Activated CD8-positive, alpha-beta T cell treated with anti-CD3 and anti-CD28 coated beads for 36 hours (primary cell): ENCODE measurements at regions not wholly inside any gene's neighbourhood (a gene's known extent, or its start where the extent isn't known, plus 50 kb on each side); places are given as distances from the start of the nearest gene placed in this dataset.

ENCODE experiments used
- ATAC-seq: fragments of 200-7000 bp; cut with Tn5 transposase; one replicate; pipeline ENCODE4 v1.10.0; 2021; ENCODE audit warnings: mild to moderate bottlenecking, moderate library complexity
- CTCF ChIA-PET: fragments of 350-600 bp; sonication (Branson Sonifier 250); formaldehyde crosslinking; loops from one replicate; lab custom pipeline; 2021; ENCODE audit warnings: antibody characterized with exemption; lab: Charles Lee
- POLR2A ChIA-PET: fragments of 350-600 bp; sonication (Branson Sonifier 250); formaldehyde crosslinking; loops from one replicate; lab custom pipeline; 2021; ENCODE audit warnings: antibody characterized with exemption; lab: Charles Lee
- DNase-seq: peaks from one replicate; pipeline ENCODE4 v3.0.0-alpha.2; 2020
- H3K27ac Mint-ChIP-seq: one replicate; pipeline ENCODE4 v1.8.0; 2021; ENCODE audit warnings: mild to moderate bottlenecking, mixed read lengths
- H3K27me3 Mint-ChIP-seq: one replicate; pipeline ENCODE4 v1.8.0; 2021; ENCODE audit warnings: mixed read lengths
- H3K36me3 Mint-ChIP-seq: one replicate; pipeline ENCODE4 v1.8.0; 2021; ENCODE audit warnings: low read depth, mixed read lengths
- H3K4me1 Mint-ChIP-seq: one replicate; pipeline ENCODE4 v1.8.0; 2021; ENCODE audit warnings: low read depth, mixed read lengths
- H3K4me3 Mint-ChIP-seq: one replicate; pipeline ENCODE4 v1.8.0; 2021; ENCODE audit warnings: mild to moderate bottlenecking, moderate library complexity, mixed read lengths
- H3K9me3 Mint-ChIP-seq: one replicate; pipeline ENCODE4 v1.8.0; 2021; ENCODE audit warnings: mixed read lengths
- intact Hi-C: fragments of 100-400 bp; cut with micrococcal nuclease; formaldehyde crosslinking; loops from one replicate; pipeline ENCODE4 v1.10.0; 2022
- TF ChIP-seq, protein P1 (sequence below): fragments of 200-600 bp; IDR thresholded peaks from one replicate; pipeline ENCODE4 v1.8.0; 2022; ENCODE audit warnings: antibody characterized with exemption, mild to moderate bottlenecking

DNA sequence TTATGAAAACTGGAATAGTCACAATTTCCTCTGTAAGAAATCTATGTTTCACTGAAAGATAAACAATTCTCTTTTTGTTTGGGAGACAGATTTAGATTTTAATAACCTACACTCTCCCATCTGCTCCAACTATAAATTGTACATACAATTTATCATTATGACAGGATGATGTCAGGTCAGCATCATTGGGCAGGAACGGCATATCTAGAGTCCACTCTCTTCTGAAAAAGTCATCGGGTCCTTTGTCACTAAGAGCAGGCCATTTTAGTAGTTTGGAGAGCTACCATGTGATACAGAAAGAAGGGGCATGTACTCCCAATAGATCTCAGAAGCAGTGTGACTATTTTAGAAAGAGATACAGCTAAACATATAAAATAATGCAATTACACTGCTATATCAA lies 180.8 kb upstream of the ARGLU1 start:
- CTCF ChIA-PET: no interaction called here
- intact Hi-C loops: no loop called here
- no peak overlapping the region for H3K27ac Mint-ChIP-seq

DNA sequence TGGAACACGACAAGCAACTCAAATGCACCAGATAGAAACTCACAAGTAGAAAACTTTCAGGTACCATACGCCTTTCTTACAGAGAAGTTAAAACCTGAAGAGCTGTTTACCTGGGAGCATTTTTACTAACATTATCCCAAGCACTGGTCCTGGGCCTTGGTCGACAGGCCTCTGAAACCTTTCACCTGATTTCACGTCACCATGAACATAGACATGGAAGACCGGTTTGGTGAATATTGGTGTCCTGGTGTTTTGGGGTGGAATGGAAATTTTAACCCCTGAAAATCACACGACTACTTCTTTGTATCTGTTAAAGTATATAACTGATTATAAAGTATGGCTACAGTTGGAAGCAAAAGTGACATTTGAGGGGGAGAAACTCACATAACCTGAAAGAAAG lies 176.6 kb upstream of the ARGLU1 start:
- no peak for ATAC-seq
- ChIA-PET POLR2A (no interaction called here), CTCF (no interaction called here)
- H3K27me3 Mint-ChIP-seq: peaks cover 1% of the 10 kb centered on the region
- H3K4me1 Mint-ChIP-seq: no peaks in the 10 kb centered on the region
- H3K27ac Mint-ChIP-seq: no peak overlapping the region
- H3K4me3 Mint-ChIP-seq: no peak overlapping the region
- H3K36me3 Mint-ChIP-seq: no peaks in the 10 kb centered on the region
- TF ChIP-seq, protein P1, sequence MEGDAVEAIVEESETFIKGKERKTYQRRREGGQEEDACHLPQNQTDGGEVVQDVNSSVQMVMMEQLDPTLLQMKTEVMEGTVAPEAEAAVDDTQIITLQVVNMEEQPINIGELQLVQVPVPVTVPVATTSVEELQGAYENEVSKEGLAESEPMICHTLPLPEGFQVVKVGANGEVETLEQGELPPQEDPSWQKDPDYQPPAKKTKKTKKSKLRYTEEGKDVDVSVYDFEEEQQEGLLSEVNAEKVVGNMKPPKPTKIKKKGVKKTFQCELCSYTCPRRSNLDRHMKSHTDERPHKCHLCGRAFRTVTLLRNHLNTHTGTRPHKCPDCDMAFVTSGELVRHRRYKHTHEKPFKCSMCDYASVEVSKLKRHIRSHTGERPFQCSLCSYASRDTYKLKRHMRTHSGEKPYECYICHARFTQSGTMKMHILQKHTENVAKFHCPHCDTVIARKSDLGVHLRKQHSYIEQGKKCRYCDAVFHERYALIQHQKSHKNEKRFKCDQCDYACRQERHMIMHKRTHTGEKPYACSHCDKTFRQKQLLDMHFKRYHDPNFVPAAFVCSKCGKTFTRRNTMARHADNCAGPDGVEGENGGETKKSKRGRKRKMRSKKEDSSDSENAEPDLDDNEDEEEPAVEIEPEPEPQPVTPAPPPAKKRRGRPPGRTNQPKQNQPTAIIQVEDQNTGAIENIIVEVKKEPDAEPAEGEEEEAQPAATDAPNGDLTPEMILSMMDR: no peak
- no peak for DNase-seq
- H3K9me3 Mint-ChIP-seq: no peaks in the 10 kb centered on the region
- intact Hi-C loops: no loop called here

More for the DNA sequence above, 180.8 kb upstream of the ARGLU1 start:
- Mint-ChIP-seq H3K4me1 (peaks cover 3% of the 10 kb centered on the region), H3K27me3 (peaks cover 9% of the 10 kb centered on the region), H3K9me3 (no peaks in the 10 kb centered on the region), H3K4me3 (no peak overlapping the region), H3K36me3 (no peaks in the 10 kb centered on the region)
- TF ChIP-seq, protein P1: no peak
- DNase-seq (no peak), ATAC-seq (no peak)
- POLR2A ChIA-PET: no interaction called here

DNA sequence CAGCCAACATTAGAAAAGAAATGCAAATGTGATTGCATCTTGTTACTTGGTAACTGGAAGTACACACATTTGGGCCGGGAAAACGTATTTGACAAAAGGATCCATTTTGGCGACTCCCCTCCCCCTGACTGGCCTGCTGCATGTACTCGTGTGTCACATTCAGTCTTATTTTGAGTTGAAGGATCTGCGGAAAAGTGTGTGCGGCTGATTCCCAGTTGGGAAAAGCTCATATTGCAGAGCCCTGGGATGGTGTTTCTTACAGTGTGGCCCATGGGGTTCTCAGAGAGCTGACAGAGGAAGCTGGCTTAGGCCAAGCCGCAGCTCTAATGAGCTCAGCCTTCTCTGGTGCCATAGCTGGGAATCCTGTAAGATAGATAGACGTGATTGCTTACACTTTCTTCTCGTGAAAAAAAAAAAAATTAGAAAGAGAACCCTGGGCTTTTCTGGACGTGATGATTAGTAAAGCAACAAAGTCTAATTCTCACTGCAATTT lies 170.3 kb upstream of the ARGLU1 start:
- H3K36me3 Mint-ChIP-seq: no peaks in the 10 kb centered on the region
- POLR2A ChIA-PET: no interaction called here
- no peak overlapping the region for H3K27ac Mint-ChIP-seq
- ATAC-seq (no peak), DNase-seq (no peak)
- CTCF ChIA-PET: no interaction called here
- intact Hi-C loops: no loop called here
- H3K4me1 Mint-ChIP-seq: no peaks in the 10 kb centered on the region
- TF ChIP-seq, protein P1: no peak
- no peaks in the 10 kb centered on the region for H3K27me3 Mint-ChIP-seq
- H3K9me3 Mint-ChIP-seq: no peaks in the 10 kb centered on the region
- H3K4me3 Mint-ChIP-seq: no peak overlapping the region

DNA sequence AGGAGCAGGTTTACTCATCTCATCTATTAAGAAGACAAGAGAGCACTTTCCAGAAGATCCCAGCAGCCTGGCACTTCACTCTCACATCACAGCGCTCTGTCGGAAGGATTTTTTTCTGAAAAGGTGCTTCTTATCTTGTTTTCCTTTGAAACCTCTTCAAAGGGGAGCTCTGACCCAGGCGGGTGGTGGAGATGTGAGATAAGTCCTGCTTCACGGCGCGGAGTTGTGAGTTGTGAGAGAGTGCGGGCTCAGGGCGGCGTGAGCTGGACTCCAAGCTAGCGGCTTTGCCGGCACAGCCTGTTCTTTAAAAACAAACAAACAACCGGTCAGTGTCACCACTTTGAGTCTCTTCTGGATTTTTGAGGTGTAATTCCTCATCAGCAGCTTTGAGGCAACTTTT lies 169.0 kb upstream of the ARGLU1 start:
- POLR2A ChIA-PET: no interaction called here
- no peak overlapping the region for H3K4me3 Mint-ChIP-seq
- DNase-seq (no peak), ATAC-seq (no peak)
- intact Hi-C loops: no loop called here
- no peak overlapping the region for H3K27ac Mint-ChIP-seq
- H3K9me3 Mint-ChIP-seq: no peaks in the 10 kb centered on the region
- H3K36me3 Mint-ChIP-seq: no peaks in the 10 kb centered on the region
- no peaks in the 10 kb centered on the region for H3K27me3 Mint-ChIP-seq
- TF ChIP-seq, protein P1: no peak
- CTCF ChIA-PET: no interaction called here
- no peaks in the 10 kb centered on the region for H3K4me1 Mint-ChIP-seq

DNA sequence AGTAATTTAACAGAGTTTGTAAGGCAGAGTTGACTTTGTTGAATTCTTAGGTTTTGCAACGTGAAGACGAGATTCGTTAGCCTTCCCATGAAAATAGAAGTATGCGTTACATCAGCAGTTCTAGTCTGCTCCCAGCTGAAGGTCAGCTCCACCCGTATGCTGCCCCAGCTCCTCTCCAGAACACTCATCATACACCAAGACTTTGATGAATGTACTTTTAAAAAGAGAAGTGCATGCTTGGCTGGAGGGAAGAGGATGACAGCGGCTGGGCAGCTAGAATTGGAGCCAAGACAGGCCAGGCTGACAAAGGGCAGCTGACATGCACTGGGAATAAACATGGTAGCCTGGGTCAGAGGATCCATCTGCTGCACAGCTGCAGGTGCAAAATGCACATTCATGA lies 166.3 kb upstream of the ARGLU1 start:
- H3K27me3 Mint-ChIP-seq: no peaks in the 10 kb centered on the region
- CTCF ChIA-PET: no interaction called here
- intact Hi-C loops: no loop called here
- POLR2A ChIA-PET: no interaction called here
- DNase-seq (no peak), ATAC-seq (no peak)
- no peak overlapping the region for H3K27ac Mint-ChIP-seq
- H3K9me3 Mint-ChIP-seq: no peaks in the 10 kb centered on the region
- no peaks in the 10 kb centered on the region for H3K36me3 Mint-ChIP-seq
- TF ChIP-seq, protein P1: no peak
- no peak overlapping the region for H3K4me3 Mint-ChIP-seq
- no peaks in the 10 kb centered on the region for H3K4me1 Mint-ChIP-seq
